ENCODE measurements at regions not wholly inside any gene's neighbourhood (a gene's known extent, or its start where the extent isn't known, plus 50 kb on each side); places are given as distances from the start of the nearest gene placed in this dataset.
A peak's percentile ranks its signal among the peaks of the same experiment; 100 is the strongest.
"Not testable (repeated sequence)": the region's sequence is repeated elsewhere in the genome, so short reads cannot be mapped to it uniquely, and the experiment has no call there.

DNA sequence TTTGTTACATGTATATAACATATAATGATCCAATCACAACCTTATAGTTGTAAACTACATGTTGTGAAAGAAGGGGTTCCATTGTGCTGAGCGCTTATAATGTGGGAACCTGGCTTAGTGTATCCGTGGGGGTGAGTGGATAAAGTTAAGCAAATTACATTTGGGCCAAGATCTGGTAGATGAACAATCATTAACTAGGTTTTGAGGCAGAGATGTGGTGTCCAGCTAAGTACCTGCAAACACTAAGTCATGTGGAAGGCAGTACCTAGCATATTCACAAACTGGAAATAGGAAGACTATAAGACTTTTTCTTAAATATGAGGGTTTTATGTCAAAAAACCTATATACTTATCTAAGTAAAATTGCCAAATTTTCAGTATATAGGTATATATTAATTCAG lies 167.2 kb upstream of the PDE4B start:
- Histone ChIP-seq H3K27ac (no peak overlapping the region), H3K27me3 (replicated peaks) (no peaks in the 10 kb centered on the region), H3K36me3 (replicated peaks) (no peaks in the 10 kb centered on the region), H3K4me3 (ENCODE audit: low read depth, low read length) (no peak overlapping the region)
- DNase-seq, result no peak
- in situ Hi-C loops (cut with HindIII; ENCODE audit: low pct_ligation_motif_present, low sequenced_read_pairs), result no loop called here
- TF ChIP-seq, protein P1, sequence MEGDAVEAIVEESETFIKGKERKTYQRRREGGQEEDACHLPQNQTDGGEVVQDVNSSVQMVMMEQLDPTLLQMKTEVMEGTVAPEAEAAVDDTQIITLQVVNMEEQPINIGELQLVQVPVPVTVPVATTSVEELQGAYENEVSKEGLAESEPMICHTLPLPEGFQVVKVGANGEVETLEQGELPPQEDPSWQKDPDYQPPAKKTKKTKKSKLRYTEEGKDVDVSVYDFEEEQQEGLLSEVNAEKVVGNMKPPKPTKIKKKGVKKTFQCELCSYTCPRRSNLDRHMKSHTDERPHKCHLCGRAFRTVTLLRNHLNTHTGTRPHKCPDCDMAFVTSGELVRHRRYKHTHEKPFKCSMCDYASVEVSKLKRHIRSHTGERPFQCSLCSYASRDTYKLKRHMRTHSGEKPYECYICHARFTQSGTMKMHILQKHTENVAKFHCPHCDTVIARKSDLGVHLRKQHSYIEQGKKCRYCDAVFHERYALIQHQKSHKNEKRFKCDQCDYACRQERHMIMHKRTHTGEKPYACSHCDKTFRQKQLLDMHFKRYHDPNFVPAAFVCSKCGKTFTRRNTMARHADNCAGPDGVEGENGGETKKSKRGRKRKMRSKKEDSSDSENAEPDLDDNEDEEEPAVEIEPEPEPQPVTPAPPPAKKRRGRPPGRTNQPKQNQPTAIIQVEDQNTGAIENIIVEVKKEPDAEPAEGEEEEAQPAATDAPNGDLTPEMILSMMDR (IDR thresholded peaks at IDR 0.05; ENCODE audit: low read depth, low read length, missing control alignments), result no peak

DNA sequence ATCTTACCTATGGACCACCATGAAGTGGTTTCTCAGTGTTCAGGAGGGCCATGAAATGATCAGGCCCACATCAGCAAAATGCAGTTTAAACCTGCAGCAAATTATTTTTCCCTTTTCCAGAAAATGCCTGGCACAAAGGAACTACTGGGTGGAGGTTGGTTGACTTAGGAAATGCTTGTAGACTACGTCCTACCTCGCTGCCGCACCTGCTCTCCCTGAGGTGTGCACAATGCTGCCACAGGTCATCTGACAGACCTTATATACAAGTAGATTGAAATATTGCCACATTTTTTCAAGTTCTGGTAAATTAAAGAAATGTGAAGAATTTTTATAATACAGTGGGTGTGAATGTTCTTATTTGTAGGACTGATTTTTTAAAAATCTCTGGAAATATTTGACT lies 166.7 kb upstream of the PDE4B start:
- in situ Hi-C loops (cut with HindIII; ENCODE audit: low pct_ligation_motif_present, low sequenced_read_pairs), result no loop called here
- TF ChIP-seq, protein P1 (IDR thresholded peaks at IDR 0.05; ENCODE audit: low read depth, low read length, missing control alignments), result no peak
- no peaks in the 10 kb centered on the region for H3K36me3 ChIP-seq (replicated peaks)
- H3K4me3 ChIP-seq (ENCODE audit: low read depth, low read length), result no peak overlapping the region
- no peak for DNase-seq
- no peaks in the 10 kb centered on the region for H3K27me3 ChIP-seq (replicated peaks)
- no peak overlapping the region for H3K27ac ChIP-seq

DNA sequence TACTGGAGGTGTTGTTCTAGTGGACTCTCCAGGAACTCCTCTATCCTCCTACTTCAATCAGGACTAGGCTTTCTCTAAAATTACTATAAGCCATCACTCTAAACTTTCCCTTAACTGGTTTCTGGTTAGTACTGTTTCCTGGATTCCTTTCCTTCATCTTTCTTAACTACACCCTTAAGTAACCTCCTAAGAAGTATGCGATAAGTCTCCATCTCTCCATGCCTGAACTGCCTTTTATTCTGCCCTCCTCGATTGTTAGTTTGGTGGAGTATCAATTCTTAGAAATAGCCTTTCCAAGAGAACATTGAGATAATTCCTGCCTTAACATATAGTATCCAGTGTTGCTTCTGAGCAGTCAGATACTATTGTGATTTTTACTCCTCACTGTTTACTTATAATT lies 162.9 kb upstream of the PDE4B start:
- no peak overlapping the region for H3K27ac ChIP-seq
- TF ChIP-seq, protein P1 (IDR thresholded peaks at IDR 0.05; ENCODE audit: low read depth, low read length, missing control alignments), result no peak
- no peaks in the 10 kb centered on the region for H3K36me3 ChIP-seq (replicated peaks)
- H3K4me3 ChIP-seq (ENCODE audit: low read depth, low read length), result no peak overlapping the region
- H3K27me3 ChIP-seq (replicated peaks), result no peaks in the 10 kb centered on the region
- no peak for DNase-seq
- in situ Hi-C loops (cut with HindIII; ENCODE audit: low pct_ligation_motif_present, low sequenced_read_pairs), result no loop called here

DNA sequence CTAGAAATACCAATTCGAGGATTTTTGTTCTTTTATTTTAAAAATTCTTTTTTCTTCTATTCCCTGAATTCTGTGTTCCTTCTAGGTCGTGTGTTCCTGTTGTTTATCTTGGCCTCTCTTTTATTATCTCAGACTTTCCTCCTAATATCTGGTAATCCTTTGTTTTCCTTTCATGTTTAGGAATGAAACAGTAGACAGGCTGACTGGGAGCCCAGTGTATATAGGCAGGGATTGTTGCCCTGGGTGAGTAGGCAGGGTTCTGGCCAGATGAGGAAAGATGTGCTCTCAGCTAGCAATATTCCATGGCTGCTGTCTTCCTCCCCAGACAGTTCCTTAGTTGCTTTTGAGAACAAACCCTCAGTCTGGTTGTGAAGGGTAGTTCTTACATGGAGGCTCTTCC lies 161.8 kb upstream of the PDE4B start:
- peak; percentile 64 for DNase-seq
- TF ChIP-seq, protein P1 (IDR thresholded peaks at IDR 0.05; ENCODE audit: low read depth, low read length, missing control alignments), result no peak

DNA sequence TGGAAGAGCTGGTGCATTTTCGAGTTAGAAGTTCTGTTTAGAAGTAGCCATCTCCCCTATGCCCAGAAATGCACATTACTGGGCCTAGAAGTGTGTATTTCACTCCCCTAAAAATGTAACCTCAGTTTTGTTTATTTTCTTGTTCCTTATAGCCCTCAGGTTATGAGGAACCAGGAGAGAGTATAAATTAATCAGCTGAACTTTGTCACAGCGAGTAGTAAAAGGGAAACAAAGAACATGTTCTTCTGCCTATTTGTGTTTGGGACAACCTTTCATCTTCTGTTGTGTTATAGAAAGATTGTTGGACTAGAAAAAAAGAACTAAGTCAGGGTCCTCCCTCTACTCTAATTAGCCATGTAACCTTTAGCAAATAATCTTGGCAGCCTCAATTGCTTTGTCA lies 160.5 kb upstream of the PDE4B start:
- Histone ChIP-seq H3K4me3 (ENCODE audit: low read depth, low read length) (no peak overlapping the region), H3K27me3 (replicated peaks) (no peaks in the 10 kb centered on the region), H3K27ac (no peak overlapping the region), H3K36me3 (replicated peaks) (no peaks in the 10 kb centered on the region)
- DNase-seq, result no peak
- in situ Hi-C loops (cut with HindIII; ENCODE audit: low pct_ligation_motif_present, low sequenced_read_pairs), result no loop called here
- TF ChIP-seq, protein P1 (IDR thresholded peaks at IDR 0.05; ENCODE audit: low read depth, low read length, missing control alignments), result no peak

More for the DNA sequence above, 161.8 kb upstream of the PDE4B start:
- no peak overlapping the region for H3K4me3 ChIP-seq (ENCODE audit: low read depth, low read length)
- no peak overlapping the region for H3K27ac ChIP-seq
- in situ Hi-C loops (cut with HindIII; ENCODE audit: low pct_ligation_motif_present, low sequenced_read_pairs), result no loop called here
- no peaks in the 10 kb centered on the region for H3K27me3 ChIP-seq (replicated peaks)
- no peaks in the 10 kb centered on the region for H3K36me3 ChIP-seq (replicated peaks)

DNA sequence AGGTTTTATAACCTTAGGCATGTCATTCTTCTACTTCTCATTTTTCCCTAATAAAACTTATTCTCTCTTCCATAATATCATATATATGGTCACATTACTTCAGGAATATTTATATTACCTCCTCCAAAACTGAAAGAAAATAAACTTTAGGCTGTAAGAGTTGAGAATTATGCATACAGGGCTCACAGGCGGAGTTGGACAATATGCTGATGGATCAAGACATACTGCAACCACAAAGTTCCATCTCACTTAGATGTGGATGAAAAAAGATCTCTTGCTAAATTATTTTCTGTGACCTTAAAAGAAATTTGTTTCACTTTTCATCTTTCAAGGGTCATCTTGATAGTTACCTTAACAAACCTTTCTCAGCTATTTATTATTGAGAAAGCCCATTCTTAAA lies 152.6 kb upstream of the PDE4B start:
- in situ Hi-C loops (cut with HindIII; ENCODE audit: low pct_ligation_motif_present, low sequenced_read_pairs), result no loop called here
- Histone ChIP-seq H3K27me3 (replicated peaks) (no peaks in the 10 kb centered on the region), H3K4me3 (ENCODE audit: low read depth, low read length) (no peak overlapping the region), H3K27ac (no peak overlapping the region), H3K36me3 (replicated peaks) (no peaks in the 10 kb centered on the region)
- DNase-seq, result no peak
- TF ChIP-seq, protein P1 (IDR thresholded peaks at IDR 0.05; ENCODE audit: low read depth, low read length, missing control alignments), result no peak

DNA sequence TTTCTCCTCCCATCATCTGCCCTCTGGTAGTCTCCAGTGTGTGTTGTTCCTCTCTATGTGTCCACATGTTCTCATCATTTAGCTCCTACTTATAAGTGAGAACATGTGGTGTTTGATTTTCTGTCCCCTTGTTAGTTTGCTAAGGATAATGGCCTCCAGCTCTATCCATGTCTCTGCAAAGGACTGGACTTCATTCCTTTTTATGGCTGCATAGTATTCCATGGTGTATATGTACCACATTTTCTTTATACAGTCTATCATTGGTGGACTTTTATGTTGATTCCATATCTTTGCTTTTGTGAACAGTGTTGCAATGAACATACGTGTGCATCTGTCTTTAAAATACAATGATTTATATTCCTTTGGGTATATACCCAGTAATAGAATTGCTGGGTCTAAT lies 143.5 kb upstream of the PDE4B start:
- DNase-seq; H3K27me3 ChIP-seq (replicated peaks); in situ Hi-C loops (cut with HindIII; ENCODE audit: low pct_ligation_motif_present, low sequenced_read_pairs); H3K4me3 ChIP-seq (ENCODE audit: low read depth, low read length); H3K36me3 ChIP-seq (replicated peaks); H3K27ac ChIP-seq: not testable (repeated sequence)
